ENCODE measurements at regions not wholly inside any gene's neighbourhood (a gene's known extent, or its start where the extent isn't known, plus 50 kb on each side); places are given as distances from the start of the nearest gene placed in this dataset.
A peak's percentile ranks its signal among the peaks of the same experiment; 100 is the strongest.

- H3K9me3 ChIP-seq (ENCODE audit: low read depth): no peaks in the 10 kb centered on the region
- H3F3A ChIP-seq (ENCODE audit: low read depth): no peaks in the 10 kb centered on the region
- Mint-ChIP-seq H3K4me1 (no peaks in the 10 kb centered on the region), H3K4me3 (no peak overlapping the region), H3K9me3 (no peaks in the 10 kb centered on the region), H3K27me3 (ENCODE audit: insufficient read depth, low read depth) (peaks cover 4% of the 10 kb centered on the region), H3K27ac (no peak overlapping the region), H3K36me3 (no peaks in the 10 kb centered on the region)
- H3K36me3 ChIP-seq: no peaks in the 10 kb centered on the region
- no peak overlapping the region for H2AFZ ChIP-seq (replicated peaks)
- no peaks in the 10 kb centered on the region for H3K79me2 ChIP-seq (ENCODE audit: low read depth)
- peaks cover 3% of the 10 kb centered on the region for H3K4me1 ChIP-seq
- no peaks in the 10 kb centered on the region for H3K27me3 ChIP-seq
- DNase-seq (ENCODE audit: low spot score): no peak
- H3K27ac ChIP-seq: no peak overlapping the region
- H3K4me3 ChIP-seq: no peak overlapping the region
- H4K20me1 ChIP-seq (ENCODE audit: low read depth): no peaks in the 10 kb centered on the region
- H3K9ac ChIP-seq: no peak overlapping the region
- TF ChIP-seq EZH2phosphoT487 (IDR thresholded peaks at IDR 0.05) (no peak), EZH2 (IDR thresholded peaks at IDR 0.05) (no peak), CTCF (IDR thresholded peaks at IDR 0.05) (no peak)
- no peak overlapping the region for H3K4me2 ChIP-seq
These were observed 82.9 kb upstream of the ARHGAP20 start for GRCh38 chr11:110795112-110795624.

GRCh38 chr11:110793556-110793955, 81.3 kb upstream of the ARHGAP20 start:
- peak; percentile 52 for DNase-seq (ENCODE audit: low spot score)
- Mint-ChIP-seq H3K4me3 (no peak overlapping the region), H3K4me1 (no peaks in the 10 kb centered on the region), H3K27ac (no peak overlapping the region), H3K27me3 (ENCODE audit: insufficient read depth, low read depth) (peaks cover 4% of the 10 kb centered on the region), H3K9me3 (no peaks in the 10 kb centered on the region), H3K36me3 (no peaks in the 10 kb centered on the region)
- H3K79me2 ChIP-seq (ENCODE audit: low read depth): no peaks in the 10 kb centered on the region
- H3K4me2 ChIP-seq: no peak overlapping the region
- H2AFZ ChIP-seq (replicated peaks): no peak overlapping the region
- no peaks in the 10 kb centered on the region for H4K20me1 ChIP-seq (ENCODE audit: low read depth)
- no peaks in the 10 kb centered on the region for H3K9me3 ChIP-seq (ENCODE audit: low read depth)
- no peak overlapping the region for H3K9ac ChIP-seq
- no peak overlapping the region for H3K27ac ChIP-seq
- TF ChIP-seq EZH2 (IDR thresholded peaks at IDR 0.05) (no peak), EZH2phosphoT487 (IDR thresholded peaks at IDR 0.05) (no peak), CTCF (IDR thresholded peaks at IDR 0.05) (no peak)
- H3K4me1 ChIP-seq: peaks cover 3% of the 10 kb centered on the region
- no peaks in the 10 kb centered on the region for H3K36me3 ChIP-seq
- no peak overlapping the region for H3K4me3 ChIP-seq
- no peaks in the 10 kb centered on the region for H3F3A ChIP-seq (ENCODE audit: low read depth)
- H3K27me3 ChIP-seq: no peaks in the 10 kb centered on the region

GRCh38 chr11:110791621-110792020, 79.4 kb upstream of the ARHGAP20 start:
- no peak for TF ChIP-seq EZH2 (IDR thresholded peaks at IDR 0.05)
- Histone ChIP-seq H3K9me3 (ENCODE audit: low read depth) (no peaks in the 10 kb centered on the region), H3K79me2 (ENCODE audit: low read depth) (no peaks in the 10 kb centered on the region), H3K27ac (no peak overlapping the region), H3K27me3 (no peaks in the 10 kb centered on the region), H3K4me3 (no peak overlapping the region), H3F3A (ENCODE audit: low read depth) (no peaks in the 10 kb centered on the region), H3K36me3 (no peaks in the 10 kb centered on the region), H3K9ac (no peak overlapping the region), H4K20me1 (ENCODE audit: low read depth) (no peaks in the 10 kb centered on the region), H3K4me1 (peaks cover 3% of the 10 kb centered on the region), H2AFZ (replicated peaks) (no peak overlapping the region), H3K4me2 (no peak overlapping the region)
- peaks cover 8% of the 10 kb centered on the region for H3K27me3 Mint-ChIP-seq (ENCODE audit: insufficient read depth, low read depth)
- DNase-seq (ENCODE audit: low spot score): no peak
- no peak overlapping the region for H3K4me3 Mint-ChIP-seq
- H3K36me3 Mint-ChIP-seq: no peaks in the 10 kb centered on the region
- no peaks in the 10 kb centered on the region for H3K9me3 Mint-ChIP-seq
- no peaks in the 10 kb centered on the region for H3K4me1 Mint-ChIP-seq
- H3K27ac Mint-ChIP-seq: no peak overlapping the region

- H3K9ac ChIP-seq: no peak overlapping the region
- H3K9me3 Mint-ChIP-seq: peaks cover 5% of the 10 kb centered on the region
- no peak overlapping the region for H3K27ac ChIP-seq
- no peak overlapping the region for H3K27ac Mint-ChIP-seq
- H3K27me3 ChIP-seq: no peaks in the 10 kb centered on the region
- DNase-seq (ENCODE audit: low spot score): no peak
- H3K4me1 ChIP-seq: no peaks in the 10 kb centered on the region
- no peaks in the 10 kb centered on the region for H3K36me3 Mint-ChIP-seq
- no peak overlapping the region for H3K4me3 Mint-ChIP-seq
- H3K4me1 Mint-ChIP-seq: no peaks in the 10 kb centered on the region
- H3K4me3 ChIP-seq: no peak overlapping the region
- no peaks in the 10 kb centered on the region for H3K79me2 ChIP-seq (ENCODE audit: low read depth)
- no peaks in the 10 kb centered on the region for H3F3A ChIP-seq (ENCODE audit: low read depth)
- no peaks in the 10 kb centered on the region for H3K36me3 ChIP-seq
- no peaks in the 10 kb centered on the region for H3K9me3 ChIP-seq (ENCODE audit: low read depth)
- TF ChIP-seq EZH2phosphoT487 (IDR thresholded peaks at IDR 0.05) (no peak), EZH2 (IDR thresholded peaks at IDR 0.05) (no peak), CTCF (IDR thresholded peaks at IDR 0.05) (no peak)
- H2AFZ ChIP-seq (replicated peaks): no peak overlapping the region
- H3K27me3 Mint-ChIP-seq (ENCODE audit: insufficient read depth, low read depth): peaks cover 4% of the 10 kb centered on the region
- no peaks in the 10 kb centered on the region for H4K20me1 ChIP-seq (ENCODE audit: low read depth)
- H3K4me2 ChIP-seq: no peak overlapping the region
These were observed 75.4 kb upstream of the ARHGAP20 start for GRCh38 chr11:110787680-110788079.
